ENCODE measurements at regions not wholly inside any gene's neighbourhood (a gene's known extent, or its start where the extent isn't known, plus 50 kb on each side); places are given as distances from the start of the nearest gene placed in this dataset.

DNA sequence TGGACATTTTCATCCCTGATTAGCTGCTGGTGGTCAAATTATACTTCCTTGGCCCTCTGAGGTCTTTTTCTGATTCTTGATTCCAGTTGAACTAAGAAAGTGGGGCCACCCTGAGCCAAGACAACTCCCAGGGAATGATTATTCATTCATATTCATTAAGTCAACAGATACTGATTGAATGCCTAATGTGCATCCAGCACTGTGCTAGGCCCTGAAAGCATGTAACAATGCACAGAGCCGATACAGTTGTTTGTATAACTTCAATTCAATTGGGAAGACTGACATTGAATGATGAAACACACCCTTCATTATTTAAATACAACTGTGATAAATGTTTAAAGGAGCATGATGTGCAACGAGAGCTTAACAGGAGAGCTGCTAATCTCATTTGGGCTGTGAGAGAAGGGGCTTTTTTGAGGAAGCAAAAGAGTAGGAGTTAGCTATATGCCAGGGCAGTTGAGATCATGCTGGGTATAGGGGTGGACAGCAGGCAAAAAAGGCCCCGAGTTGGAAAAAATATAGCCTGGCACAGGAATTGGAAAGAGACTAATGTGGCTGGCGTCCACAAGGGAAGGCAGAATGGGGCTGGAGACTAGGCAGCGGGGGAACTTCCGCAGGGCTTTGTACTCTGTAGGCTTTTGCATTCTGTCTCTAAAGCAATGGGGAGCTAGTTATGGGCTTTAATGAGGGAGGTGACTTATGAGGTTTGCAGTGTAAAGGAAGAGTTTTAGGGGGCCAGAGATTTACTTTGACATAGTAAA lies 57.2 kb upstream of the ACVR1 start:
- DNase-seq = no peak

DNA sequence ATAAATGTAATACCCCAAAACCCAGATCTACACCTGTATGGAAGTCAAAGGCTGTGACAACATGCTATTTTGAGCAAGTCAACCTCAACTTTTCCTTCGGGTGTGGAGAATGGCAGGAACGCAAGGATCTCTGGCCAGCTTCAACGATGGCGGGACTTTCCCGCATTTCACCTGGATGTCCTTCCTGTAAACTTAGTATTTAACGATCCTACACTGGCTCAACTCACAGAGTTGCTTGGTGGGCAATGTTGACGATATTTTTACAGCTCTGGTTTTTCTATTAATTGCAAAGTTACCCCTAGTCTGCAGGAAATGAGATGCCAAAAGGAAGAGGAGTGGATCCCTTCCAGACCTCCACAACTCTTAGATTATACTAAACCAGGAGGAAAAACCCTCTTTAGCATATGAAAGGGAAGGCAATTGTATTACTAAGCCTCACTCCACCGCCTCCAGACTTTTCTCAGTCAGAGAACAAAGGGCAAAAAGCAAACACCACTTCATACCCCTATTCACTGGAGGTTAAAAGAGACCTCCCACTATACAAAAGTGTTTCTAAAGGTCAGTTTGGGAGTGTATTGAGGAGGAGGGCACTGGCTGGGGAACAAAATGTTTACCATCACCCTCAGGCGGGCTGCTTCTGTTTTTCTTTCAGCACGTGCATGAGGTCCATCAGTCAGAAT lies 56.5 kb upstream of the ACVR1 start:
- DNase-seq = no peak

GRCh38 chr2:157931542-157931941 lies 55.4 kb upstream of the ACVR1 start:
- no peak for DNase-seq

- DNase-seq = no peak
Measured at GRCh38 chr2:157930728-157931127, 54.6 kb upstream of the ACVR1 start.

DNA sequence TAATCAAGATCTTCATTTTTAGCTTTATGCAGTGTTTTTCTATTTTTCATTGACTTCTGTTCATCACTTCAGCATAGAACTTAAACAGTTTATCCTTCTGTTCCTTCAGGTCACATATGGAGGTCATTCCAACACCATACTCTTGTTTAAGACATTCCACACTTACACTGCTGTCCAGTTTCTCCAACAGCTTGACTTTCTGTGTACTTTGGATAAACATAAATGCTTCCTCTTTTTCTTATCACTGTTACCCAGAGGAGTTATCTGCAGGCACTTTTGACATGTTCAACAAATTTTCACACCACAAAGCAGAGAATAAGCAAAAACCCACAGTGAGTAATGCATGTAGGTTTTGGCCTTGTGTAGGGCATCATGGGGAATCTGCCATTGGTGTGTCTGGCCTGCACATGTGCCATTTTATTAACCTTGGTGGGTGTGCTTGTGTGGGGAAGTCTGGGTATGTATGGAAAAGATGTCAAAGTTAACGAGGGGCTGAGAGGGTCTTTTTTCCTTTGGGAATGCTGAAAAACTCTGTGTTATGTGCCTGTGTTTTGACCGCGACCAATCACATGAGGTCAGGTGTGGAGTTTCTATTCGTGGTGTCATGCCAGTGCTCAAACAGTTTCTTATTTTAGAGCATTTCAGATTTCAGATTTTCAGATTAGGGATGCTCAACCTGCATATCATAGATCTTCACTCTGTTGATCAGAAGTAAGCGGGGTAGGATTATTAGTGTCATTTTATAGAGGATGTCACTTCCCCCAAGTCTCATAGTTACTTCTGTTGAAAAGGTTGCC lies 53.9 kb upstream of the ACVR1 start:
- no peak for DNase-seq

DNA sequence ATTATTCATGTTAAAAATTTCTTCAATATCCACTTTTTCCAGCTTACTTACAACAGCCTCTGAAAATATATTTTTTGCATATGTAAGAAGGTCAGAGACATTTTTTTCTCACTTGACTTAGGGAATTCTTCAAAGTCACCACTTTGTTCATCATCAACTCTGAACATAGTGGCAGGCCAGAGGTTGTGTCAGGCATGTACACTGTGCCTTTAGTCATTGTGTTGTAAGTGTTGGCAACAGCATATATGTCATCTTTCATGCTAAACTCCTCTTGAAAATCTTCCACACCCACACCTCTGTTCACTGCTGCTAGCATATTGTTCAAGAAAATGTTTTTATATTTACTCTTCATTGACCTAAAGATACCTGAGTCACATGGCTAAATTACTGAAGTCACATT lies 52.2 kb upstream of the ACVR1 start:
- no peak for DNase-seq

DNA sequence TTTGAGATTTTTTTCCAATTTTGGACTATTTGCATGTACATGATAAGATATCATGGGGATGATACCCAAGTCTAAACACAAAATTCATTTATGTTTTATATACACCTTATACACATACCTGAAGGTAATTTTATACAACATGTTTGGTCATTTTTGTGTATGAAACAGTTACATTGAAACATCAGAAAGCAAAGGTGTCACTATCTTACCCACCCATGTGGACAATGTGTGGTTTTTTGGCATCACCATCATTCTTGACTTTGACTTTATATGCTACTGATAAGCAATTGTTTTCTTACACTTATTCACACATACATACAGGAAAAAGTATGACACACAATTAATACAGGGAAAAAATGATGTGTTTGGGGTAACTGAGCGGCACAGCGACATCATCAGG lies 51.0 kb upstream of the ACVR1 start:
- no peak for DNase-seq
